Glutamatergic neuron (in vitro differentiated cells): ENCODE measurements at regions not wholly inside any gene's neighbourhood (a gene's known extent, or its start where the extent isn't known, plus 50 kb on each side); places are given as distances from the start of the nearest gene placed in this dataset.

Experiments
- DNase-seq: peaks from one replicate; pipeline ENCODE4 v3.0.0; 2022
- H3K27ac Mint-ChIP-seq: one replicate; pipeline ENCODE4 v1.8.0; 2020; ENCODE audit warnings: mild to moderate bottlenecking, mixed read lengths, inconsistent platforms; ENCODE audit not compliant: unreplicated experiment
- H3K27me3 Mint-ChIP-seq: one replicate; pipeline ENCODE4 v1.8.0; 2020; ENCODE audit warnings: mild to moderate bottlenecking, moderate library complexity, mixed read lengths, inconsistent platforms; ENCODE audit not compliant: unreplicated experiment
- H3K36me3 Mint-ChIP-seq: one replicate; pipeline ENCODE4 v1.8.0; 2020; ENCODE audit warnings: mild to moderate bottlenecking, mixed read lengths, inconsistent platforms; ENCODE audit not compliant: unreplicated experiment
- H3K4me1 Mint-ChIP-seq: one replicate; pipeline ENCODE4 v1.8.0; 2020; ENCODE audit warnings: mild to moderate bottlenecking, low read depth, mixed read lengths, inconsistent platforms; ENCODE audit not compliant: unreplicated experiment
- H3K4me3 Mint-ChIP-seq: one replicate; pipeline ENCODE4 v1.8.0; 2020; ENCODE audit warnings: mild to moderate bottlenecking, mixed read lengths, inconsistent platforms; ENCODE audit not compliant: unreplicated experiment
- H3K9me3 Mint-ChIP-seq: one replicate; pipeline ENCODE4 v1.8.0; 2020; ENCODE audit warnings: mild to moderate bottlenecking, moderate library complexity, mixed read lengths, inconsistent platforms; ENCODE audit not compliant: unreplicated experiment
- CTCF ChIP-seq: fragments of 200-600 bp; sonication (generic); IDR thresholded peaks from one replicate; pipeline ENCODE4 v1.5.0; 2021; ENCODE audit not compliant: partially characterized antibody, unreplicated experiment

- Mint-ChIP-seq H3K4me3 (no peak overlapping the region), H3K36me3 (no peaks in the 10 kb centered on the region), H3K9me3 (no peaks in the 10 kb centered on the region), H3K27me3 (no peaks in the 10 kb centered on the region), H3K4me1 (peaks cover 3% of the 10 kb centered on the region), H3K27ac (no peak overlapping the region)
- TF ChIP-seq CTCF: no peak
- DNase-seq: no peak
Measured at GRCh38 chr20:59514554-59514953, 89.8 kb upstream of the PHACTR3 start.

GRCh38 chr20:59515013-59515905 is 89.1 kb upstream of the PHACTR3 start:
- peak; percentile 89 for TF ChIP-seq CTCF
- peaks cover 3% of the 10 kb centered on the region for H3K4me1 Mint-ChIP-seq
- no peaks in the 10 kb centered on the region for H3K9me3 Mint-ChIP-seq
- H3K36me3 Mint-ChIP-seq: no peaks in the 10 kb centered on the region
- no peaks in the 10 kb centered on the region for H3K27me3 Mint-ChIP-seq
- H3K4me3 Mint-ChIP-seq: peak overlapping the region; percentile 30
- peak; percentile 92 for DNase-seq
- no peak overlapping the region for H3K27ac Mint-ChIP-seq

- peak; percentile 32 for TF ChIP-seq CTCF
- no peak for DNase-seq
- Mint-ChIP-seq H3K27ac (no peak overlapping the region), H3K4me1 (peaks cover 3% of the 10 kb centered on the region), H3K9me3 (no peaks in the 10 kb centered on the region), H3K36me3 (no peaks in the 10 kb centered on the region), H3K4me3 (no peak overlapping the region), H3K27me3 (no peaks in the 10 kb centered on the region)
Measured at GRCh38 chr20:59515906-59516209, 88.5 kb upstream of the PHACTR3 start.

- DNase-seq: no peak
- TF ChIP-seq CTCF: peak; percentile 98
- no peaks in the 10 kb centered on the region for H3K36me3 Mint-ChIP-seq
- peaks cover 3% of the 10 kb centered on the region for H3K4me1 Mint-ChIP-seq
- H3K27me3 Mint-ChIP-seq: no peaks in the 10 kb centered on the region
- H3K4me3 Mint-ChIP-seq: no peak overlapping the region
- H3K27ac Mint-ChIP-seq: no peak overlapping the region
- no peaks in the 10 kb centered on the region for H3K9me3 Mint-ChIP-seq
Measured at GRCh38 chr20:59518881-59519706, 85.2 kb upstream of the PHACTR3 start.

- peaks cover 3% of the 10 kb centered on the region for H3K4me1 Mint-ChIP-seq
- H3K27me3 Mint-ChIP-seq: no peaks in the 10 kb centered on the region
- H3K4me3 Mint-ChIP-seq: no peak overlapping the region
- no peaks in the 10 kb centered on the region for H3K9me3 Mint-ChIP-seq
- no peak overlapping the region for H3K27ac Mint-ChIP-seq
- no peak for DNase-seq
- no peaks in the 10 kb centered on the region for H3K36me3 Mint-ChIP-seq
- peak; percentile 49 for TF ChIP-seq CTCF
Measured at GRCh38 chr20:59519707-59520014, 84.7 kb upstream of the PHACTR3 start.
